ENCODE measurements at regions not wholly inside any gene's neighbourhood (a gene's known extent, or its start where the extent isn't known, plus 50 kb on each side); places are given as distances from the start of the nearest gene placed in this dataset.
"Not testable (repeated sequence)": the region's sequence is repeated elsewhere in the genome, so short reads cannot be mapped to it uniquely, and the experiment has no call there.

DNA sequence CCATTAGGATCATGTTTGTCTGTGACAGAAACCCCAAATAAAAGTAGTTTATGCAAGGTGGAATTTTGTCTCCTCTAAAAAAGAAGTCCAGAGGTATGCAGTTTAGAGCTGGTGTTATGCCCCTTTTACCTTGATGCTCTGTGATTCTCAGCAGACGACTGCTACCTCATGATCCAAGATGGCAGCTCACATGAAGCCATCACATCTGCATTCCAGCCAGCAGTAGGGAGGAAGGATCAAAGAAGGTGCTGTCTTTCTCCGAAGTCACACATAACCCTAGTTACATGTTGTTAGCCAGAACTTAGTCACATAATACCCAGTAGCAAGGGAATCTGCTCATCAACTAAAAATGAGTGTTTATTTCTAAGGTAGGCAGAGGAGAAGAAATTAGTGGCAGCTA is 135.7 kb upstream of the HS3ST2 start:
- no peak for DNase-seq (ENCODE audit: low read depth)

GRCh38 chr16:22681554-22682291 is 132.2 kb upstream of the HS3ST2 start:
- no peak for DNase-seq (ENCODE audit: low read depth)

GRCh38 chr16:22683258-22683657 is 130.7 kb upstream of the HS3ST2 start:
- DNase-seq (ENCODE audit: low read depth): no peak

- DNase-seq (ENCODE audit: low read depth): no peak
Measured at GRCh38 chr16:22683730-22684573, 130.0 kb upstream of the HS3ST2 start.

GRCh38 chr16:22684574-22685458 is 129.1 kb upstream of the HS3ST2 start:
- DNase-seq (ENCODE audit: low read depth): no peak

DNA sequence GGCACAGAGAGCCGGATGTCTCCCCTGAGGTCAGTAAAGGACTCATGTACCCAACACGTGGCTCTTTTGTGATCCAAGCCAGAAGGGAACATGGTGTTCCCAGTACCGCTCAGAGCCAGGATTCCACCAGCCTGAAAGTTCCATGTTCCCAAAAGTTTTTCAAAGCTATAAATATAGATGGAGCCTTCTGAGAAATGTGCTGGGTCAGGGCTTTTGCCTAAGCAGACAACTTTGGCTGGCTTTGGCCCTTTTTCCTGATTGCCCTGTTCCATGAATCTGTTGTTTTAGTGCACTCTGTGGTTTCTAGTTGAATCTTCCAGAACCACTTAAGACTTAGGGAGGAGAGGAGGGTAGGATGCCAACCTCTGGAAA is 128.5 kb upstream of the HS3ST2 start:
- DNase-seq (ENCODE audit: low read depth): no peak

GRCh38 chr16:22687031-22687530 is 126.9 kb upstream of the HS3ST2 start:
- no peak for DNase-seq (ENCODE audit: low read depth)

DNA sequence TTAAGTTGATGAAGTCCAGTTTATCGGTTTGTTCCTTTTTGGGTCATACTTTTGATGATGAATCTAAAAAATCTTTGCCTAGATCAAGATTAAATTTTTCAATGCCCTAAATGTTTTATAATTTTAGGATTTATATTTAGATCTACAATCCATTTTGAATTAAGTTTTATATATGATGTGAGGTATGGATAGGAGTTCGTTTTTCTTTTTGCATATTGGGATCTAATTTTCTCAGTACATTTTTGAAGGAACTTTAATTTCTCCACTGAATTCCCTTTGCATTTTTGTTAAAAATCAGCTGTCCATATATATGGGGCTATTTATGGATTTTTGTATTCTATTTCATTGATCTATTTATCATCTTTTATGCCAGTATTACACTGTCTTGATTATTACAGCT is 125.5 kb upstream of the HS3ST2 start:
- DNase-seq (ENCODE audit: low read depth): no peak

DNA sequence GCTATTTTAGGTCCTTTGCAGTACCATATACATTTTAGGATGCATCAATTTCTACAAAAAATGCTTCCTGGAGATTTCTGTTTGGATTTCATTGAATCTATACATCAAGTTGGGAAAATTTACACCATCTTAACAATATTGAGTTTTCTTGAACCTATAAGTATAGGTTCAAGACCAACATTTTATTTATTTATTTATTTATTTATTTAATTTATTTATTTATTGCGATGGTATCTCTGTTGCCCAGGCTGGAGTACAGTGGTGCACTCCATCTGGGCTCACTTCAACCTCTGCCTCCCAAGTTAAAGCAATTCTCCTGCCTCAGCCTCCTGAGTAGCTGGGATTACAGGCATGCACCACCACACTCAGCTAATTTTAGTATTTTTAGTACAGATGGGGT is 125.0 kb upstream of the HS3ST2 start:
- DNase-seq (ENCODE audit: low read depth): no peak

DNA sequence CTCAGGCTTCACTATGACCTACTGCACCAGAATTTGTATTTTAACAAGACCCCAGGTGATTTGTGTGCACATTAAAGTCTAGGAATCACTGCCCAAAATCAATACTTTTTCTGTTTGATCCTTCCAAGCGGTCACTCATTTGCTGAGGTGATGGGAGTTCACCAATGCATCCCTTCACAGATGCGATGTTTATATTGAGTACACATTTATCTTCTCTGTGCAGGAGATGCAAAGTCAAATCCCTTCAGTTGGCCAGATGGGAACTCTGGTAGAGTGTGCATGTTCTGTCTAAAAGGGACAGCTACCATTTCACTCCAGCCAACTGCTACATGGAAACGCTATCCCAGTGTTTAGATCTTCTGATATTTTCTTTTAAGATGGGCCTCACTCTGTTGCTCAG is 122.6 kb upstream of the HS3ST2 start:
- no peak for DNase-seq (ENCODE audit: low read depth)

DNA sequence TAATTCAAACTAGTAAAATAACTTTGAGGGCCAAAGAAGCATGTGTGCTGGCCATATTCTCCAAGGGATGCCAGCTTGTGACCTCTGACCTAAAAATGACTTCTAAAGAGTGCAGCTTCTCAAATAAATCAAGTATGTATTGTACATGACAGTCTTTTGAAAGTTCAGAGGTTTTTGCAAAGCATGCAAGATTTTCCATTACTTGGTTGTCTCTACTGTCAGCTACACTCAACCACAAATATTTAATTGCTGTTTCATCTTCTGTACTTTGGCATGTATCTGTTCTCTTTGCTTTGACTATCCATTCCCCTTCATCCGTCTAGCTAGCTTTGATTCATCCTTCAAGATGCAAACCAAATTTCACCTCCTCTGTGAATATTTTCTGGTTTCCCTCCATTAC is 121.9 kb upstream of the HS3ST2 start:
- DNase-seq (ENCODE audit: low read depth): no peak

- DNase-seq (ENCODE audit: low read depth): no peak
Measured at GRCh38 chr16:22692916-22693637, 120.9 kb upstream of the HS3ST2 start.

DNA sequence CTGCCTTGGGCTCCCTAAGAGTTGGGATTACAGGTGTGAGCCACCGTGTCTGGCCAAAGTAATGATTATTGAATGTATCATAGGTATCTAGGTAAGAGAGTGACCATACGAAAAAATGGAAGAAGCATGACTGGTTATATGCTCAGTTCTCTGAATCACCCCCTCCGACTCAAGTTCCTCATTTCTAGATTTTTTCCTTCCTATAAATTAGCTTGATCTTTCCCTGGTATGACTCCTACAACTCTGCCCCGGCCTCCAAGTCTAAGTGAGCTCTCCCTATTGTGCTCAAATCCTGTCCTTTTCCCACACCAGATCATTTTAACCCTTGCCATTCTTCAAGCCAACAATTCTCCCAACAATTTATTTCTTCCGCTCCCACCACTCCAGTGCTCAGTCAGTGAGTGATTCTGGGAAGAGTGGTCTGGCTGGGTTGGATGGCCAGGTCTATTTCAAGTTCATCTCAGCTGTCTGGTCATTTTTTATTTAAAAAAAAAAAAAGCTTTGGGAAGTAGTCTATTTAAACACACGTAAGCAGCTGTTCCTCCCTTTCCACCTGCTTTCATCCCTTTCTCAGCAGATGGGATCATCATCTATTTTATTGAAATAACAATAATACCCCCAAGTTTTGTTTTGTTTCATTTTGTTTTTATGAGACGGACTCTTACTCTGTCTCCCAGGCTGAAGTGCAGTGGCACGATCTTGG is 120.2 kb upstream of the HS3ST2 start:
- no peak for DNase-seq (ENCODE audit: low read depth)

GRCh38 chr16:22694887-22695382 is 119.0 kb upstream of the HS3ST2 start:
- no peak for DNase-seq (ENCODE audit: low read depth)

DNA sequence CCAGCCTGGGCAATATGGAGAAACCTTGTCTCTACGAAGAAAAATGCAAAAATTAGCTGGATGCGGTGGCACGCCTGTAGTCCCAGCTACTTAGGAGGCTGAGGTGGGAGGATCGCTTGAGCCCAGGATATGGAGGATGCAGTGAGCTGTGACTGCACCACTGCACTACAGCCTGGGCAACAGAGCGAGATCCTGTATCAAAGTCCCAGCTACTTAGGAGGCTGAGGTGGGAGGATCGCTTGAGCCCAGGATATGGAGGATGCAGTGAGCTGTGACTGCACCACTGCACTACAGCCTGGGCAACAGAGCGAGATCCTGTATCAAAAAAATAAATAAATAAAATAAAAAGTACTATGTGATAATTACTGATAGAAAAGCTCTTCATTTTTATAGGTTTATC is 118.2 kb upstream of the HS3ST2 start:
- not testable (repeated sequence) for DNase-seq (ENCODE audit: low read depth)

DNA sequence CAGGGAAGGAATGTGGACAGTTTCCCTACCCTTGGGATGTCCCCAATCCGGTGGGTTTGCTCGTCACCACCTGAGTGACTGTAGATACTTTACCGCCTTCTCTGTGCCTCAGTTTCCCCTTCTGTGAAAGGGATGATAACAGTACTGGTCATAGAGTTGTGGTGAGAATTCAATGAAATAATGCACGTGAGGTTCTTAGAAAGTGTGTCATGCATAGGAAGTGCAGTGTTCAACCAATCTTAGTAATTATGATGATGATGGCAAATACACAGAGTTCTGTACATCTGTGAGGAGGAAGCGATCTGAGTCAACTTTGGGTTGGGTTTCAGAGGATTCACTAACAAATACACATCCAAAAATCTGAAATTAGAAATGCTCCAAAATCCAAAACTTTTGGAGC is 114.6 kb upstream of the HS3ST2 start:
- DNase-seq (ENCODE audit: low read depth): no peak

GRCh38 chr16:22705799-22706198 is 108.2 kb upstream of the HS3ST2 start:
- DNase-seq (ENCODE audit: low read depth): no peak

GRCh38 chr16:22710326-22710725 is 103.6 kb upstream of the HS3ST2 start:
- DNase-seq (ENCODE audit: low read depth): no peak

DNA sequence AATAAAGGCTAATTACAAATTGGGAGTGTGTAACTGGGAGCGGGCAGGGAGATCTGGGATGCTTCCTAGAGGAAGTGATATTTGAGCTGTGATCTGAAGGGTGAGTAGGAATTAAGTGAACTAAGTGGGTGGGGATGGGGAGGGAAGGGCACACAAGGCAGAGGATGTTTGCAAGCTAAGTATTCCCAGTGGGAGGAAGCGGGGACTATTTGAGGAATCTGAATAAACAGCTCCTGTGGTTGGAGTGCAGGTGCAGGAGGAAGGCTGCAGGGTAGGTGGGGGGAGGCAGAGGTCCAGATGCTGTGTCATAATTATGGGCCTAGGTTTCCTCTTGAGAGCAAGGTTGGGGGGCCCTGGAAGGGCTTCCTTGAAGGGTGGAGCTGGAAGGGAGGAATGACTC is 102.1 kb upstream of the HS3ST2 start:
- DNase-seq (ENCODE audit: low read depth): no peak

- DNase-seq (ENCODE audit: low read depth): no peak
Measured at GRCh38 chr16:22712471-22712870, 101.5 kb upstream of the HS3ST2 start.

GRCh38 chr16:22718598-22718997 is 95.4 kb upstream of the HS3ST2 start:
- DNase-seq (ENCODE audit: low read depth): not testable (repeated sequence)

All from HS-27A (cell line).